ENCODE measurements at regions not wholly inside any gene's neighbourhood (a gene's known extent, or its start where the extent isn't known, plus 50 kb on each side); places are given as distances from the start of the nearest gene placed in this dataset.

DNA sequence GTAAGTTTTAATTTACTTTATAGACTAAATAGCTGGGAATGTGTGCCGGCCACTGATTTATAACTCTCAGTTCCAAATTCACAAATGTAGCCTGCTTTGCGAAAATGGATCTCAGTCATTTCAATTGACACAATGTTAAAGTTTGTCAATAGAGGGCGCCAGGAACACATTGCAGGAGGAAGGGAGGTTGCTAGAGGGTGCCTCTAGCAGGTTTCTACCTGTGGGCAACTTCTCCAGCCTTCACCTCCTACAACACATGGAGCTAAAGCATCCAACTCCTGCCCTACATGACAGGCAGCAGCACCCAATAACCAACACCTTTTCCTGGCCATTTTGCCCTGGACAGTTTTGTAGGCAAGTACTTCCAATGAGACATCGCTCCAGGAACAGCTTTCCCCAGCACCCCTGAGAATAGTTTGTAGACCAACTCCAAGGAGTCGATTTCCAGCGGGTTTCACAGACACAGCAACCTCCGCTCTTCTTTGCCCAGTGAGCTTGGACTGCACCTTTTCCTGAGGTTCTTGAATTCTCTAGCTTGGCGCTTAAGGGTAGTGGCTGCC is 784.8 kb upstream of the CDH2 start:
- no peaks in the 10 kb centered on the region for H3K36me3 Mint-ChIP-seq
- no peaks in the 10 kb centered on the region for H3K9me3 Mint-ChIP-seq
- H3K27ac Mint-ChIP-seq, result no peak overlapping the region
- no peaks in the 10 kb centered on the region for H3K4me1 Mint-ChIP-seq (ENCODE audit: unreplicated experiment)
- H3K4me3 Mint-ChIP-seq, result no peak overlapping the region
- DNase-seq (ENCODE audit: extremely low spot score, unreplicated experiment), result no peak
- H3K27me3 Mint-ChIP-seq, result no peaks in the 10 kb centered on the region
- TF ChIP-seq, protein P1, sequence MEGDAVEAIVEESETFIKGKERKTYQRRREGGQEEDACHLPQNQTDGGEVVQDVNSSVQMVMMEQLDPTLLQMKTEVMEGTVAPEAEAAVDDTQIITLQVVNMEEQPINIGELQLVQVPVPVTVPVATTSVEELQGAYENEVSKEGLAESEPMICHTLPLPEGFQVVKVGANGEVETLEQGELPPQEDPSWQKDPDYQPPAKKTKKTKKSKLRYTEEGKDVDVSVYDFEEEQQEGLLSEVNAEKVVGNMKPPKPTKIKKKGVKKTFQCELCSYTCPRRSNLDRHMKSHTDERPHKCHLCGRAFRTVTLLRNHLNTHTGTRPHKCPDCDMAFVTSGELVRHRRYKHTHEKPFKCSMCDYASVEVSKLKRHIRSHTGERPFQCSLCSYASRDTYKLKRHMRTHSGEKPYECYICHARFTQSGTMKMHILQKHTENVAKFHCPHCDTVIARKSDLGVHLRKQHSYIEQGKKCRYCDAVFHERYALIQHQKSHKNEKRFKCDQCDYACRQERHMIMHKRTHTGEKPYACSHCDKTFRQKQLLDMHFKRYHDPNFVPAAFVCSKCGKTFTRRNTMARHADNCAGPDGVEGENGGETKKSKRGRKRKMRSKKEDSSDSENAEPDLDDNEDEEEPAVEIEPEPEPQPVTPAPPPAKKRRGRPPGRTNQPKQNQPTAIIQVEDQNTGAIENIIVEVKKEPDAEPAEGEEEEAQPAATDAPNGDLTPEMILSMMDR (conservative IDR thresholded peaks at IDR 0.05), result peak; percentile 70

DNA sequence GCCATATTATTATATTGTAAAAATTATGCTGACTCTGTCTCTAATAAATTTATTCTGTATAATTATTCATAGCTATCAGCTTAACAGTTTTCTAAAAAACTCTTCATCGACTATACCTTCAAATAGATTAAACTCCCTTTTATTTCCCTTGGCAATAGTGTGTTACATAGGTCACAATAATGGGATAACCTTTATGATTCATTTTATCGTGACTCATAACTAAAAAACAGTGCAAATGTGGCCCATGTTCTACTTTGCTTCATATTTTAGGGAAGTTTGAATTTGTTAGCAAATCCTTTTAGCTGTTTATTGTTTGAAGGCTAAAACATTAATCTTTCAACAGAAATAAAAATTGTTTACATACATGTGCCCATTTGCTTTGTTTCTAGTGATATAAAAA is 783.2 kb upstream of the CDH2 start:
- Mint-ChIP-seq H3K27me3 (no peaks in the 10 kb centered on the region), H3K36me3 (no peaks in the 10 kb centered on the region), H3K9me3 (no peaks in the 10 kb centered on the region), H3K4me1 (ENCODE audit: unreplicated experiment) (no peaks in the 10 kb centered on the region), H3K27ac (no peak overlapping the region), H3K4me3 (no peak overlapping the region)
- TF ChIP-seq, protein P1 (conservative IDR thresholded peaks at IDR 0.05), result no peak
- DNase-seq (ENCODE audit: extremely low spot score, unreplicated experiment), result no peak

DNA sequence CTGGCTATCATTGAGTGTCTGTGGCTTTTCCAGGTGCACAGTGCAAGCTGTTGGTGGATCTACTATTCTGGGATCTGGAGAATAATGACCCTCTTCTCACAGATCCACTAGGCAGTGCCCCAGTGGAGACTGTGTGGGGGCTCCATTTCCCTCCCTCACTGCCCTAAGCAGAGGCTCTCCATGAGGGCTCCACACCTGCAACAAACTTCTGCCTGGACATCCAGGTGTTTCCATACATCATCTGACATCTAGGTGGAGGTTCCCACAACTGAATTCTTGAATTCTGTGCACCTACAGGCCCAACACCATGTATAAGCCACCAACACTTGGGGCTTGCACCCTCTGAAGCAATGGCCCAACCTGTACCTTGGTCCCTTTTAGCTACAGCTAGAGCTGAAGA is 775.4 kb upstream of the CDH2 start:
- H3K4me3 Mint-ChIP-seq, result no peak overlapping the region

DNA sequence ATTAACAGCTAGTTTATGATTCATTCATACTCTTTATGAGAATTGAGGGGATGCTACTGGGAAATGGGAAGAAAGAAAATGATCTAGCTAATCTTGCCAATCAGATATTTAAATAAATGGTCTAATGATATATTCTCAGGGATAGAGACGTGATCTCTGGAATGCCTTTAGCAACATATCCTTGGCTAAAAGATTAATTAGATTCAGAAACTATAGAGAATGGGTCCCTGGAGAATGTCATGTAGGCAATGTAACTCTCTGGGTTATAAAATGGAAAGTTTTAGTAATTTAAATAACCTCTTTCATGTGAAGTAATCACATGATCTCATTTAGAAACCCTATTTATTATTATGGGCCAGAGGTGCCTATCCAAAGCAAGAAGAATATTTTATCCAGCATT is 771.0 kb upstream of the CDH2 start:
- no peaks in the 10 kb centered on the region for H3K36me3 Mint-ChIP-seq
- H3K9me3 Mint-ChIP-seq, result peaks cover 12% of the 10 kb centered on the region
- no peaks in the 10 kb centered on the region for H3K4me1 Mint-ChIP-seq (ENCODE audit: unreplicated experiment)
- no peak overlapping the region for H3K4me3 Mint-ChIP-seq
- no peaks in the 10 kb centered on the region for H3K27me3 Mint-ChIP-seq
- no peak overlapping the region for H3K27ac Mint-ChIP-seq
- DNase-seq (ENCODE audit: extremely low spot score, unreplicated experiment), result no peak
- TF ChIP-seq, protein P1 (conservative IDR thresholded peaks at IDR 0.05), result no peak

More for the DNA sequence above, 775.4 kb upstream of the CDH2 start:
- no peak for DNase-seq (ENCODE audit: extremely low spot score, unreplicated experiment)
- H3K27ac Mint-ChIP-seq, result no peak overlapping the region
- no peaks in the 10 kb centered on the region for H3K27me3 Mint-ChIP-seq
- peaks cover 17% of the 10 kb centered on the region for H3K9me3 Mint-ChIP-seq
- no peaks in the 10 kb centered on the region for H3K36me3 Mint-ChIP-seq
- TF ChIP-seq, protein P1 (conservative IDR thresholded peaks at IDR 0.05), result no peak
- no peaks in the 10 kb centered on the region for H3K4me1 Mint-ChIP-seq (ENCODE audit: unreplicated experiment)

DNA sequence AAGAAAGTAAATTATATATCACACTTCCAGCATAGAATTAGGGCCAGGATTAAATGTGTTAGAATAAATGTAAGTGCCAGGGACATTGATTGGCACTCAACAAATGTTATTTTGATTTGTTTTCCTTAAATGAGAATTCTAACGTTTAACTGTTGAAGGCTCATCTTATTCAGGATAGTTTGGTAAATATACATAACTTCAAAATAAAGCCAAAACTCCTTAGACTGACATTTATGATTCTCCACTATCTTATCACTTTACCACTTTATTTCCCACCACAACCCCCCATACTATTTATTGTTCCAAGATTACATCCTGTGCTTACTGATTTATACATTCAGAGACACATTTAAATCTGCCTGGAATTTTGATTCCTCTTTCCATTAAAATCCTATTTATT is 769.5 kb upstream of the CDH2 start:
- no peaks in the 10 kb centered on the region for H3K27me3 Mint-ChIP-seq
- no peaks in the 10 kb centered on the region for H3K4me1 Mint-ChIP-seq (ENCODE audit: unreplicated experiment)
- TF ChIP-seq, protein P1 (conservative IDR thresholded peaks at IDR 0.05), result no peak
- DNase-seq (ENCODE audit: extremely low spot score, unreplicated experiment), result no peak
- H3K36me3 Mint-ChIP-seq, result no peaks in the 10 kb centered on the region
- H3K9me3 Mint-ChIP-seq, result peaks cover 4% of the 10 kb centered on the region
- no peak overlapping the region for H3K4me3 Mint-ChIP-seq
- no peak overlapping the region for H3K27ac Mint-ChIP-seq

DNA sequence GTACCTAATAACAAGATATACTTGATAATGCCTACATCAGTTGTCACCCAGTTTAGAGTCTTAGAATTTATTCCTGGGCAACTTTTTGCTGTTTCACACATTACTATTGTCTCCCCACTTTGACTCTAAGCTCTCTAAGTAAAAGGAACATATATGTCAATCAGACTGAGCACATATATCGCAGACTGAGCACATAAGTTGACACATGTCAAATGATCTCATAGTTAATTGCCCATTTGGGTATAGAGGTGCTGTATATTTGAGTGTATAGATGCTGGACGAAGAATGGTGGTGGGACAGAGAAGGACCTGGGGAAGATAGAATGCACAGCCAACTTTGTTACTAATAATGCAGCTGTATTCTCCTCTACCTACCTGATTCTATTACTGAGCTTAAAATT is 746.0 kb upstream of the CDH2 start:
- Mint-ChIP-seq H3K4me3 (no peak overlapping the region), H3K27me3 (no peaks in the 10 kb centered on the region), H3K4me1 (ENCODE audit: unreplicated experiment) (no peaks in the 10 kb centered on the region), H3K9me3 (no peaks in the 10 kb centered on the region), H3K36me3 (no peaks in the 10 kb centered on the region), H3K27ac (no peak overlapping the region)
- no peak for DNase-seq (ENCODE audit: extremely low spot score, unreplicated experiment)
- TF ChIP-seq, protein P1 (conservative IDR thresholded peaks at IDR 0.05), result no peak
